Right renal cortex interstitium (tissue), 3 donors: ENCODE measurements at regions not wholly inside any gene's neighbourhood (a gene's known extent, or its start where the extent isn't known, plus 50 kb on each side); places are given as distances from the start of the nearest gene placed in this dataset.

Experiments used
- DNase-seq, 3 donors: peaks; one replicate each; pipeline ENCODE4 v3.0.0-alpha.2; 2013; ENCODE audit warnings: low read depth in 3 of 3, low spot score in 2 of 3

DNA sequence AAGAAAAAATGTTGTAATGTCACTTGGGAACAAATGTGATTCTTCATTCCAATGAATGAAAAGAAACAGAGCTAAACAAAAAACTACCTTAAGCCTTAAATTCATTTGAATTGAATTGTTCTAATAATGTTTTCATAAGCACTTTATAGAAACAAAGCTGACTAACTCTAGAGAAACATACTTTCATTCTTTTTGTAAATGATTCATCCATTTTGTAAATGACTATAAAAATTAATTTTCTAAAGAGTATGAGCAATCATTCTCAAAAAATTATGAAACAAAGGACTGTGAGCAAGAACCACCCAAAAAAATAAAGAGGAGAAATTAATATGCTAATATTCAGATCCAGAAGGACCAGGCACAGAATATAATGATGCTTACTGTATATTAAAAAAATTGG lies 986.5 kb upstream of the CHORDC1 start:
- DNase-seq: no peak

DNA sequence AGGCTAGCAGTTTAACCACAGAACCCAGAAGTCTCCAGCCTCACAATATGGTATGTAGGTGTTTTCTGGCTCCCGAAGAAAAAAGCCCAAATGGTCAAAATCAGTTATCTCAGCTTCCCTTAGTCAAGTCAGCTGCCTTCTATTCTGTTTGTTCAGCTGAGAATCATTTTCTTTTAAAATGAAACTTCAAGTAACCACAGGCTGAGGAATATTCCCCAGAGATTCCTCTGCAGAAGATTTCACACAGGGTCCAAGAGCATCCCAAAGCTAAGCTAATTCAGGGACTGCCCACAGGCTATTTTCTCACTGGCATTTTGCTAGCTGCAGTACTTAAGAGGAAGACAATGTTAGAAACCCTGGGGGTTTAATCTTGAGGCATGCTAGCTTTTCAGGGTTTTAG lies 977.0 kb upstream of the CHORDC1 start:
- no peak for DNase-seq

DNA sequence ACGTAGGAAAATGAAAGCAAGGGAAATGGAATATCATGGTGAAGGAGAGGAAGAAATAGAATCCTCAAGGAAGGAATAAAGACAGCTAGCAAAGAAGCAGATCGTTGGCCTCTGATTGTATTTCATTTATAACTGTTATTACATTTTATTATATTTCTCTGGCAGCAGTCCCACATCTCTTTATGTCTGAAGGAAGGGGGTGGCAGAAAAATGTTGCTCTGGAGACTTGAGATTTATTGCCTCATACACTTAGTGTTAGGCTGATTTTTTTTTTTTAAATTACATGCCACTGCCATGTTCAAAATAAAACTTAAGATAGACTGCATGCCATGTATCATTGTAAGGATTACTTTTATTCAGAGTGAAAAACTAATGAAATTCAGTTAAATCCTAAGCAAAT lies 971.7 kb upstream of the CHORDC1 start:
- no peak for DNase-seq

DNA sequence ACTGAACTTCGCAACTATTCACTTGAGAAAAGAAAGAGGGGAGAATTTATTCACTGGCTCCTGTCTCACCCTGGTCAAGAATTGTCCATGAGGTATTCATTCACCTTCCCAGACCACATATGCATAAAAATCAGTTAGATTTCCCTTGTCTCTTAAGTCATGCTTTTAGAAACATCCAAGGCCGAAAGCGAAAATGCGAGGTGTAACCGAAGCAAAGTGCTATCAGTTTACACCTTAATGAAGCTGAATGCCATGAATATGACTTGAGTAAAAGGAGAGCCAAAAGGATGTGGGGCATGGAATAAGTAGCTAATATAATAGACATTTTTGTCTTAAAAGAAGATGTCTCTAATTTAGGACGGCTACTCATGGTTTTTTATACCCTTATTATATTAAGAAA lies 965.6 kb upstream of the CHORDC1 start:
- DNase-seq: no peak

- no peak for DNase-seq
Observed at GRCh38 chr11:91187314-91187713, 964.5 kb upstream of the CHORDC1 start.

- no peak for DNase-seq
Observed at GRCh38 chr11:91178366-91178765, 955.5 kb upstream of the CHORDC1 start.

DNA sequence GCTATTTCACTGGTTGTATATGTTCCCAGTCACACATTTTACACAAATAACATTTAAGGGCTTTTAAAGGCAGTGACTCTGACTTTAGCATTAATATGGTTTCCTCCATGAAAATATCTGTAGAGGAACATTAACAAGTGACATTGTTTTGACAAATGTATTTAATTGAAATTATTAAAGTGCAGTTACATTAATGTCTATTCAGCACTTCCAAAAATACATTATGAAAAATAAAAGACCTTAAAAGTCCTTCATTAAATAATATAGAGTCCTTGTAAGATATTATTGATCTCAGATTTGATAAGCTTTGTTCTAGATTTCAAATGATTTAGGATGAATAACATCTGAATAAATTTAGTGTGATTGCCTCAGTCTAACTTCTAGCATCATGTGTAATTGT lies 951.9 kb upstream of the CHORDC1 start:
- DNase-seq: no peak

DNA sequence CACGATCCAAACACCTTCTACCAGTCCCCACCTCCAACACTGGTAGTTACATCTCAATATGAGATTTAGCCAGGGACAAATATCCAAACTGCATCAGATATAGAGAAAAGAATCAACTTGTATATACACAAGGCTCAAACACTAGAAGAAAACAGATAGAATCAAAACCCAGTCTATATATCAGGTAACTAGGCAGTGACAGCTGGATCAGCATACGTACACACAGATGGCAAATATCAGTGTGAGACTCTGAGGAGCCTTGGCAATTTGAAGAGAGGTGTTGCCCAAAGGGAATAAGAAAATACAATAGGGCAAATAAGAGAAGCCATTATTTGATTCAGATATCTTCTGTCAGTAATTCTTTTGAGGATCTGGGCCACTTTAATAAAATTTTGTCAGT lies 951.3 kb upstream of the CHORDC1 start:
- DNase-seq: no peak

GRCh38 chr11:91173701-91174100 lies 950.9 kb upstream of the CHORDC1 start:
- DNase-seq: no peak

DNA sequence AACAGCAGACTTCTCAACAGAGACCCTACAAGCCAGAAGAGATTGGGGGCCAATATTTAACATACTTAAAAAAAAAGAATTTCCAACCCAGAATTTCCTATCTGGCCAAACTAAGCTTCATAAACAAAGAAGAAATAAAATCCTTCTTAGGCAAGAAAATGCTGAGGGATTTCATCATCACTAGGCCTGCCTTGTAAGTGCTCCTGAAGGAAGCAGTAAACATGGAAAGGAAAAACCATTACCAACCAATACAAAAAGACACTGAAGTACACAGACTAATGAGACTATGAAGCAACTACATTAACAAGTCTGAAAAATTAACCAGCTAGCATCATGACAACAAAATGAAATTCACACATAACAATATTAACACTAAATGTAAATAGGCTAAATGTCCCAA lies 947.9 kb upstream of the CHORDC1 start:
- no peak for DNase-seq

DNA sequence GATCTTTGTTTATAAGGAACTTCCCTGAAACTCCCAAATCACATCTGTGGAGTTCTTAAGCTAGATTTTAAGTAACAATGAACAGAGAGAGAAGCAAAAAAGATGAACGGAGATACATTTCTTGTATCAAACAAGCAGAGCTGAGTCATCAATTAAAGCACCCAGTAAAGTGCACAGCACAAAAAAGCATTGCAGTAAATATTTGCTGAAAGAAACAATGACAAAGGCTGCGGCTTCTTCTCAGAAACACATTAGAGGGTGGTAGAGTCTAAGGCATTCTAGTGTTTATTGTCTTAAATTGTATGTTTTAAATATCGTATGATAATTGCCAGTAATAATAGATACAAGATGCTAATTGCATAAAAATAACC lies 941.6 kb upstream of the CHORDC1 start:
- DNase-seq: no peak

DNA sequence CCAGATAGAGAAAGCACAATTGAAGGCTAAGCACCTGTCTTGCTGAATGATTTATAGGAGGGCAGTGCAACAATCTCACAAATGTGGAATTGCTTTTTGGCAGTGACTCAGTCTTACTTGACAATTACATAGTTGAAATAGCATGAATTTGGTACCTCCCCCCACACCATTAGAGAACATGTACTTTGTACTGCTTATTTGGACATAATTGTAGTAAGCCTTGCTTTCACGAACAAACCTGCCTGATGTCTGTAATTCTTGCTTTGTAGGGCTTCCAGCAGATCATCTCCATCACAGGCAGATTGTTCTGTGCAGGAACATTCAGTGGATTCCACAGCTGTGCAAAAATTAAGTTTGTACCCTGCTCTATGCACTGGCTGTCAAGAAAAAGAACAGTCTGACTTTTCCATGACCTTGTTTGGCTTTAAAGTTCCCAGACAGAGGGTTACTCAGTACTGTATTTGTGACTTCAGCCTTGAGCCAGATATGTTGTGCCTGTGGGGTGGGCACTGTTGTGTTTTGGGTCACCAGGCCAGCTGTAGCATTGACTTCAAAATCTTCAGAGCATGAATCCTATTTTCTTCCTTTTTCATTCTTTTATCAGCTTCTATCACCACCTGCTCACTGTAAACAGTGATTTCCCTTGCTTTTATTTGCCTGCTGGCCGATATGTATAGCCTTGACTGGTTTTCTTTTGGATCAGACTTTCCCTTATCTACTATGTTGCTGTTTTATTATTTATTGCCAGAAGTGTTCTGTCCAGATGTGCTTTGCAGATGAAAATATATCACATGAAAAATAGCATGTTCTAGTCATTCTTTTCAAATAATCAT lies 941.0 kb upstream of the CHORDC1 start:
- no peak for DNase-seq

GRCh38 chr11:91160661-91161060 lies 937.8 kb upstream of the CHORDC1 start:
- no peak for DNase-seq

- no peak for DNase-seq
Observed at GRCh38 chr11:91158891-91159537, 936.2 kb upstream of the CHORDC1 start.

- DNase-seq: no peak
Observed at GRCh38 chr11:91158297-91158696, 935.4 kb upstream of the CHORDC1 start.

GRCh38 chr11:91156041-91156440 lies 933.2 kb upstream of the CHORDC1 start:
- no peak for DNase-seq

GRCh38 chr11:91147885-91148284 lies 925.0 kb upstream of the CHORDC1 start:
- DNase-seq: no peak

DNA sequence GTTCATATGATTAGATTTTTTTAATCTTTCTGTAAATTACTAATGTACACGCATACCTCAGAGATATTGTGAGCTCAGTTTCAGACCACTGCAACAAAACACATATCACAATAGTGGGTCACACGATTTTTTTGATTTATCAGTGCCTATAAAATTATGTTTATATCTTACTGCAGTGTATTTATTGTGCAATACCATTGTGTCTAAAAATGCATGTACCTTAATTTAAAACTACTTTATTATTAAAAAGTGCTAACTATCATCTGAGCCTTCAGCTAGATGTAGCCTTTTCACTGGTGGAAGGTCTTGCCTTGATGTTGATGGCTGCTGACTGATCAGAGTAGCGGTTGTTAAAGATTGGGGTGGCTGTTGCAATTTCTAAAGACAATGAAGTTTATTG lies 918.8 kb upstream of the CHORDC1 start:
- no peak for DNase-seq

GRCh38 chr11:91136631-91137030 lies 913.8 kb upstream of the CHORDC1 start:
- DNase-seq: no peak

DNA sequence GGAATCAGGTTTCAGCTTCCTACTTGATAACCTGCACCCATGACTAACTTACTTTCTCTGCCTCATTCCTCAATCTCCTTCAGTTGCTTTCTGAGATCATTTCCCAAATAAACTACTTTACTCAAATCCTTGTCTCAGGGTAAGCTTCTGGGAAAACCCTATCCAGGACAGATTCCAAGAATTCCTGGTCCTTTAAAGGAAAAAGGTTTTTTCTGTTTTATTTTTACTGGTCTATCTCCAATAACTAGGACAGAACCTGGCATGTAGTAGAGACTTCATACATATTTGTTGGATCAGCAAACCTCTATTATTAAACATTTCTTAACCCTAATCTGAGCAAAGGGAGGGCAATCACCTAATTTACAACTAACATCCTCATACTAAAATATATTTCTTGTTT lies 910.5 kb upstream of the CHORDC1 start:
- no peak for DNase-seq

DNA sequence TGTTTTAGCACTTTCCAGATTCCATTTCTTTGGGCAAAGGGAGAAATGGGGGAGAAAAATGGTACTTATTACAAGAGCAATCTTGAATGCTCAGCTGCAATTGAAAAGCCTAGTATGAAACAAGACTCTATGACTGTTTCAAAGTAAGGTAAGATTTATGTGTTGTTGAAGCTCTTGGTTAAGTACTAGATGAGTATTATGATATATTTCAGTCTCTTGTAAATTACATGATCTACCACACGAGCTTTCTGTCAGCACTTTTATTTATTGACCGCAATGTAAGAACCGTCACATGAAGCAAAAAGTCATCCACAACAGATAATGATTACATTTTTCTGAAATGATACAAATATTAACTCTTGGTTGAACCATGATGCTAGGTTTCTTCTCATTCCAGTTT lies 906.7 kb upstream of the CHORDC1 start:
- no peak for DNase-seq

- DNase-seq: no peak
Observed at GRCh38 chr11:91124363-91124762, 901.5 kb upstream of the CHORDC1 start.

GRCh38 chr11:91115116-91115515 lies 892.3 kb upstream of the CHORDC1 start:
- no peak for DNase-seq
